GM18867 (cell line): ENCODE measurements at regions not wholly inside any gene's neighbourhood (a gene's known extent, or its start where the extent isn't known, plus 50 kb on each side); places are given as distances from the start of the nearest gene placed in this dataset.

Experiments
- ATAC-seq: cut with Tn5 transposase; IDR thresholded peaks from one replicate; pipeline ENCODE4 v1.9.1; 2021; ENCODE audit warnings: mild to moderate bottlenecking, moderate library complexity; ENCODE audit not compliant: unreplicated experiment

- ATAC-seq: no peak
Observed at GRCh38 chr15:46207341-46207740, 572.5 kb downstream of the SQOR start.

- ATAC-seq: no peak
Observed at GRCh38 chr15:46213551-46213950, 578.7 kb downstream of the SQOR start.

GRCh38 chr15:46222826-46223225 lies 588.0 kb downstream of the SQOR start:
- ATAC-seq: no peak

- ATAC-seq: no peak
Observed at GRCh38 chr15:46229263-46229662, 594.4 kb downstream of the SQOR start.

- no peak for ATAC-seq
Observed at GRCh38 chr15:46231786-46232185, 597.0 kb downstream of the SQOR start.

- no peak for ATAC-seq
Observed at GRCh38 chr15:46232471-46232870, 597.6 kb downstream of the SQOR start.

- ATAC-seq: no peak
Observed at GRCh38 chr15:46242935-46243334, 608.1 kb downstream of the SQOR start.

- ATAC-seq: no peak
Observed at GRCh38 chr15:46251903-46252302, 617.1 kb downstream of the SQOR start.

GRCh38 chr15:46258056-46258455 lies 623.2 kb downstream of the SQOR start:
- no peak for ATAC-seq

- ATAC-seq: no peak
Observed at GRCh38 chr15:46260937-46261336, 626.1 kb downstream of the SQOR start.

- no peak for ATAC-seq
Observed at GRCh38 chr15:46265664-46266347, 631.0 kb downstream of the SQOR start.

- no peak for ATAC-seq
Observed at GRCh38 chr15:46266661-46267060, 631.8 kb downstream of the SQOR start.

GRCh38 chr15:46270481-46271147 lies 635.8 kb downstream of the SQOR start:
- no peak for ATAC-seq

GRCh38 chr15:46275701-46276100 lies 640.9 kb downstream of the SQOR start:
- no peak for ATAC-seq

GRCh38 chr15:46277451-46277850 lies 642.6 kb downstream of the SQOR start:
- no peak for ATAC-seq

- no peak for ATAC-seq
Observed at GRCh38 chr15:46278062-46278461, 643.2 kb downstream of the SQOR start.

GRCh38 chr15:46278486-46279090 lies 643.8 kb downstream of the SQOR start:
- no peak for ATAC-seq

- no peak for ATAC-seq
Observed at GRCh38 chr15:46280762-46281542, 646.1 kb downstream of the SQOR start.

- no peak for ATAC-seq
Observed at GRCh38 chr15:46293550-46293949, 658.7 kb downstream of the SQOR start.

GRCh38 chr15:46296002-46296401 lies 661.2 kb downstream of the SQOR start:
- ATAC-seq: no peak

- ATAC-seq: no peak
Observed at GRCh38 chr15:46296797-46297196, 662.0 kb downstream of the SQOR start.
